ENCODE measurements at regions not wholly inside any gene's neighbourhood (a gene's known extent, or its start where the extent isn't known, plus 50 kb on each side); places are given as distances from the start of the nearest gene placed in this dataset.

- TF ChIP-seq POLR2AphosphoS5 (IDR thresholded peaks at IDR 0.05; ENCODE audit: borderline replicate concordance, low read depth, low read length) (no peak), EZH2 (IDR thresholded peaks at IDR 0.05) (no peak)
These were observed 516.9 kb downstream of the TFAP2B start for GRCh38 chr6:51335543-51335942.
